K562 (cell line): ENCODE measurements at regions not wholly inside any gene's neighbourhood (a gene's known extent, or its start where the extent isn't known, plus 50 kb on each side); places are given as distances from the start of the nearest gene placed in this dataset.

ENCODE experiments used
- ATAC-seq: fragments of 200-7000 bp; cut with Tn5 transposase; 3 replicates; pipeline ENCODE4 v1.9.1; 2020; ENCODE audit warnings: moderate library complexity
- BruUV-seq: library from RNA; stranded (reverse); fragments of 400-500 nt; replicated peaks from 2 replicates; lab custom pipeline; 2021; lab: Mats Ljungman, UMichigan
- CTCF ChIA-PET: fragments of 300-600 bp; formaldehyde crosslinking; extraction: SDS; loops from one replicate; lab custom pipeline; 2021; ENCODE audit warnings: low intra/inter-chr PET ratio; lab: Yijun Ruan, JAX
- POLR2A ChIA-PET: fragments of 300-600, 350-650 bp; sonication (Branson Sonifier 250); formaldehyde crosslinking; extraction: SDS; loops from one replicate; lab custom pipeline; 2021; ENCODE audit warnings: antibody characterized with exemption, inconsistent platforms; lab: Yijun Ruan, JAX
- DNase-seq, 4 experiments: peaks; one replicate each; pipeline versions ENCODE4 v3.0.0 to v3.0.0-alpha.2; 2011 to 2018; ENCODE audit warnings: low spot score in 3 of 4, mixed read lengths in 3 of 4; ENCODE audit errors: extremely low read depth in 1 of 4
- FAIRE-seq: peaks from 2 replicates; lab custom pipeline; 2011; peaks lifted over from hg19 to GRCh38; lab: Jason Lieb, UNC
- H2AFZ ChIP-seq: 2 replicates; pipeline ENCODE4 v1.6.0; 2011; ENCODE audit warnings: low read depth, low read length, control low read depth, inconsistent platforms
- H3K27ac ChIP-seq: fragments of 200-600 bp; 3 replicates; pipeline ENCODE4 v1.8.0; 2011; ENCODE audit warnings: low read depth, mild to moderate bottlenecking, control low read depth, inconsistent platforms, low read length, moderate library complexity, mixed read lengths; ENCODE audit errors: extremely low read depth
- H3K27me3 ChIP-seq, 2 experiments: fragments of 300-600 bp in 1 of 2; 2 replicates in 1 of 2; 3 replicates in 1 of 2; pipeline versions ENCODE4 v1.6.0 to v1.8.0; 2011; ENCODE audit warnings: inconsistent platforms in 2 of 2, low read length in 2 of 2, mild to moderate bottlenecking in 1 of 2, mixed read lengths in 1 of 2, moderate library complexity in 1 of 2; ENCODE audit not compliant: control insufficient read depth in 2 of 2, insufficient read depth in 2 of 2
- H3K36me3 ChIP-seq: fragments of 300-600 bp; 3 replicates; pipeline ENCODE4 v1.8.0; 2011; ENCODE audit warnings: mild to moderate bottlenecking, low read length, inconsistent platforms; ENCODE audit not compliant: control insufficient read depth, insufficient read depth
- H3K4me1 ChIP-seq, 2 experiments: fragments of 200-600 bp in 1 of 2; replicated peaks in 1 of 2; 2 replicates in 1 of 2; 3 replicates in 1 of 2; pipeline versions ENCODE4 v1.5.1 to v1.8.0; 2011; ENCODE audit warnings: inconsistent platforms in 2 of 2, low read length in 2 of 2, mild to moderate bottlenecking in 1 of 2, mixed read lengths in 1 of 2, moderate library complexity in 1 of 2; ENCODE audit not compliant: control insufficient read depth in 2 of 2, insufficient read depth in 2 of 2
- H3K4me2 ChIP-seq: 2 replicates; pipeline ENCODE4 v1.6.1; 2011; ENCODE audit warnings: low read length, control low read depth, inconsistent platforms, mixed read lengths; ENCODE audit not compliant: insufficient read depth
- H3K4me3 ChIP-seq: fragments of 200-600 bp; sonication (generic), shearing (Covaris generic); 2 replicates; pipeline ENCODE4 v1.5.1; 2016; ENCODE audit warnings: control low read depth, inconsistent platforms
- H3K79me2 ChIP-seq: fragments of 200-600 bp; 3 replicates; pipeline ENCODE4 v1.8.0; 2011; ENCODE audit warnings: low read length, inconsistent platforms; ENCODE audit not compliant: control insufficient read depth, insufficient read depth
- H3K9ac ChIP-seq, 2 experiments: 2 replicates each; pipeline versions ENCODE4 v1.6.0 to v1.6.1; 2011; ENCODE audit warnings: low read depth in 2 of 2, low read length in 2 of 2, control low read depth in 1 of 2, inconsistent platforms in 1 of 2, mild to moderate bottlenecking in 1 of 2, mixed read lengths in 1 of 2; ENCODE audit not compliant: insufficient read depth in 1 of 2
- H3K9me1 ChIP-seq: one replicate; pipeline ENCODE4 v1.6.0; 2011; ENCODE audit warnings: inconsistent platforms, mild to moderate bottlenecking, low read length, moderate library complexity; ENCODE audit not compliant: control insufficient read depth, insufficient read depth
- H3K9me3 ChIP-seq: replicated peaks from 2 replicates; pipeline ENCODE4 v1.5.1; 2011; ENCODE audit warnings: low read depth, low read length, inconsistent platforms; ENCODE audit not compliant: control insufficient read depth, insufficient read depth
- H4K20me1 ChIP-seq: replicated peaks from 2 replicates; pipeline ENCODE4 v1.6.1; 2011; ENCODE audit warnings: low read length, inconsistent platforms, mixed read lengths; ENCODE audit not compliant: control insufficient read depth, insufficient read depth
- BDP1 ChIP-seq: IDR thresholded peaks from 3 replicates; pipeline ENCODE4 v1.6.1; 2011; ENCODE audit not compliant: insufficient read length, insufficient read depth
- GABPB1 ChIP-seq: sonication (generic); formaldehyde crosslinking; IDR thresholded peaks from 2 replicates; pipeline ENCODE4 v1.8.0; 2022; ENCODE audit warnings: mild to moderate bottlenecking, missing genetic modification reagents
- HNRNPH1 ChIP-seq: fragments of 200-400 bp; formaldehyde crosslinking; optimal IDR thresholded peaks from 2 replicates; pipeline ENCODE3; 2017; ENCODE audit warnings: low read depth, mild to moderate bottlenecking, low read length, moderate library complexity
- MAFF ChIP-seq: IDR thresholded peaks from 2 replicates; pipeline ENCODE4 v1.6.1; 2012; ENCODE audit warnings: low read length, improper control_type of control experiment
- RNF2 ChIP-seq: sonication (generic); IDR thresholded peaks from 2 replicates; pipeline ENCODE4 v1.6.1; 2016
- RNF219 ChIP-seq: fragments of 250-450 bp; sonication (Bioruptor Pico); IDR thresholded peaks from 2 replicates; pipeline ENCODE4 v1.5.0; 2022; ENCODE audit warnings: mild to moderate bottlenecking
- SP2 ChIP-seq: IDR thresholded peaks from 2 replicates; pipeline ENCODE4 v1.6.1; 2011; ENCODE audit warnings: mild to moderate bottlenecking, low read depth, low read length, moderate library complexity; ENCODE audit not compliant: poor library complexity, severe bottlenecking; ENCODE audit errors: extremely low read depth
- TBL1XR1 ChIP-seq, 2 experiments: IDR thresholded peaks; 2 replicates each; pipeline ENCODE4 v1.6.1; 2012; ENCODE audit warnings: improper control_type of control experiment in 2 of 2, low read length in 2 of 2, mild to moderate bottlenecking in 1 of 2
- ZNF696 ChIP-seq: fragments of 250-450 bp; sonication (Bioruptor Pico); conservative IDR thresholded peaks from 2 replicates; pipeline ENCODE4 v1.4.0; 2020; ENCODE audit warnings: mild to moderate bottlenecking, moderate library complexity
- ZSCAN29 ChIP-seq: fragments of 450-650 bp; IDR thresholded peaks from 2 replicates; pipeline ENCODE4 v1.6.1; 2017
- WGBS: fragments of 100-300 bp; shearing (Covaris generic); methylation state at CpG from one replicate; pipeline ENCODE4 v1.1.6; 2016; ENCODE audit warnings: low coverage, mixed read lengths; ENCODE audit not compliant: insufficient coverage; ENCODE audit errors: missing lambda C conversion rate; 5-methylcytosine and 5-hydroxymethylcytosine counted together
- in situ Hi-C: fragments of 300-500 bp; cut with MboI; formaldehyde crosslinking; loops from 4 replicates; pipeline ENCODE4 v1.15.0; 2018; ENCODE audit warnings: inconsistent platforms, mixed read lengths
- intact Hi-C: fragments of 100-400 bp; cut with micrococcal nuclease; formaldehyde crosslinking; loops from 2 replicates; pipeline ENCODE4 v1.14.2; 2022
- TF ChIP-seq, protein P1 (sequence below): fragments of 450-650 bp; IDR thresholded peaks from 2 replicates; pipeline ENCODE4 v1.6.1; 2014; ENCODE audit warnings: low read depth, mild to moderate bottlenecking, moderate library complexity, borderline replicate concordance

DNA sequence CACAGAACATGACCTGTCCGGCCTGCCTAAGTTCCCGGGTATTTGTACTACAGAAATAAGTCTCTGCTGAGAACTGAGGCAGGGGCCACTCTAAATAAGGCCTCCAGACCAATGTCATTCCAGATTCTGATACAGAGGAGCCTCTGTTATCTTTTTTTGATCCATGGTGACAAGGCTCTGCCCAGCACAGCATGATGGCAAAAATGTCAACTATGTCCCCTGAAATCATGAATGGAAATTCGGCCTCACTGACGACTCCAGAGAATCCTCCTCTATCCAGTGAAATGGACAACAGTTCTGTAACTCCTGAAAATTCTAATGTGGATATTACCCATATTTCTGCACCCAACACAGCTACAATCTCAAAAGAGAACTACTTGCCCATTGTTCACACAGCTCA is 335.0 kb downstream of the DNAH5 start:
- DNase-seq (no peak), ATAC-seq (no peak), FAIRE-seq (no peak)
- POLR2A ChIA-PET, result no interaction called here
- CTCF ChIA-PET, result no interaction called here
- no TSS peak for BruUV-seq
- no peak overlapping the region for H3K4me2 ChIP-seq
- no peak overlapping the region for H3K27ac ChIP-seq
- intact Hi-C loops, result no loop called here
- TF ChIP-seq GABPB1, result no peak
- TF ChIP-seq MAFF, result no peak
- TF ChIP-seq BDP1, result no peak
- TF ChIP-seq, protein P1, sequence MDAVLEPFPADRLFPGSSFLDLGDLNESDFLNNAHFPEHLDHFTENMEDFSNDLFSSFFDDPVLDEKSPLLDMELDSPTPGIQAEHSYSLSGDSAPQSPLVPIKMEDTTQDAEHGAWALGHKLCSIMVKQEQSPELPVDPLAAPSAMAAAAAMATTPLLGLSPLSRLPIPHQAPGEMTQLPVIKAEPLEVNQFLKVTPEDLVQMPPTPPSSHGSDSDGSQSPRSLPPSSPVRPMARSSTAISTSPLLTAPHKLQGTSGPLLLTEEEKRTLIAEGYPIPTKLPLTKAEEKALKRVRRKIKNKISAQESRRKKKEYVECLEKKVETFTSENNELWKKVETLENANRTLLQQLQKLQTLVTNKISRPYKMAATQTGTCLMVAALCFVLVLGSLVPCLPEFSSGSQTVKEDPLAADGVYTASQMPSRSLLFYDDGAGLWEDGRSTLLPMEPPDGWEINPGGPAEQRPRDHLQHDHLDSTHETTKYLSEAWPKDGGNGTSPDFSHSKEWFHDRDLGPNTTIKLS, result no peak
- no peak for TF ChIP-seq ZSCAN29
- no peak for TF ChIP-seq TBL1XR1 (IDR thresholded peaks at IDR 0.05; ENCODE audit: low read length in 2 of 2)
- TF ChIP-seq SP2, result no peak
- no peak for TF ChIP-seq RNF219 (CRISPR knock-in tag)
- no peak for TF ChIP-seq RNF2
- TF ChIP-seq HNRNPH1, result no peak
- TF ChIP-seq ZNF696 (CRISPR knock-in tag), result no peak
- H3K79me2 ChIP-seq, result no peaks in the 10 kb centered on the region
- H3K9me1 ChIP-seq, result no peaks in the 10 kb centered on the region
- no peak overlapping the region for H3K9ac ChIP-seq
- no peaks in the 10 kb centered on the region for H3K36me3 ChIP-seq
- no peaks in the 10 kb centered on the region for H4K20me1 ChIP-seq
- in situ Hi-C loops, result no loop called here
- WGBS, result 0% methylated on average over 4 of the region's 4 CpGs
- H2AFZ ChIP-seq, result no peak overlapping the region
- H3K4me3 ChIP-seq, result no peak overlapping the region
- no peaks in the 10 kb centered on the region for H3K9me3 ChIP-seq
- H3K27me3 ChIP-seq, result no peaks in the 10 kb centered on the region
- H3K4me1 ChIP-seq, result no peaks in the 10 kb centered on the region
